Adrenal gland (tissue), 5 donors: ENCODE measurements at regions not wholly inside any gene's neighbourhood (a gene's known extent, or its start where the extent isn't known, plus 50 kb on each side); places are given as distances from the start of the nearest gene placed in this dataset.

ENCODE experiments used
- CTCF ChIP-seq, 6 experiments: fragments of 450-650 bp in 4 of 6; fragments of 200-600 bp in 2 of 6; sonication (generic) in 1 of 6; IDR thresholded peaks; 1 replicate in 5 of 6; 2 replicates in 1 of 6; pipeline versions ENCODE4 v1.5.1 to v1.8.0; 2016 to 2021; ENCODE audit warnings: antibody characterized with exemption in 6 of 6, mild to moderate bottlenecking in 2 of 6, moderate library complexity in 1 of 6
- POLR2A ChIP-seq, 2 donors: fragments of 450-650 bp; IDR thresholded peaks; one replicate each; pipeline ENCODE4 v1.6.1; 2017; ENCODE audit warnings: antibody characterized with exemption in 2 of 2, mild to moderate bottlenecking in 2 of 2, moderate library complexity in 1 of 2
- donor health status: DM: no; HTN: no; CAD: no.

DNA sequence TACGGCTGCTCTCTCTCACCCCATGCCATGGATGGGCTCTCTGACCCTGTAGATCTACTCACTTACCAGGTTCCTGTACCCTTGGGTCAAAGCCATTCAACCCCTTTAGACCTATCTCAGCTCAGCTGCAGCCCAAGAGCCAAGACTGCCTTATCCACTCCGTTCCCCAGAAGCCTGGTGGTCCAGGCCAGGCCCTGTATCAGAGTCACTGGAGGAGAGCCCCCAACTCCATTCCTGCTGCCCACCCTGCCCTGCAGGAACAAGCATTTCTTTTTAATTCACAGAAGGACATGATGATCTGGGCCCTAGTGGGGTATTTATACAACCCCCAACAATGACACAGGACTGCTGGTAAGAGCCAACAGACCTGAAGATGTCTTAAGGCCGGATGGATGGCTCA, 76.8 kb downstream of the AIPL1 start:
- TF ChIP-seq CTCF (IDR thresholded peaks at IDR 0.05) = no peak
- TF ChIP-seq POLR2A (IDR thresholded peaks at IDR 0.05) = no peak
